ENCODE measurements at regions not wholly inside any gene's neighbourhood (a gene's known extent, or its start where the extent isn't known, plus 50 kb on each side); places are given as distances from the start of the nearest gene placed in this dataset.

DNA sequence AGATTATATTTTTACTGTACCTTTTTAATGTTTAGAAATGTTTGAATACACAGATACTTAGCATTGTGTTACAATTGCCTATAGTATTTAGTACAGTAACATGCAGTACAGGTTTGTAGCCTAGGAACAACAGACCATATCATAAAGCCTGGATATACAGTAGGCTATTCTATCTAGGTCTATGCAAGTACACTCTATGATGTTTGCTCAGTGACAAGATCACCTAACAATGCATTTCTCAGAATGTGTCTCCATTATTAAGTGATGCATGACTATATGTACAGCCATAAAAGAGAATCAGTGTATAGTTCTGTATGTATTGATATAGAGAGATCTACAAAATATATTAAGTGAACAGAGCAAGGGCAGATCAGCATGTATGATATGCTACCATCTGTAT lies 616.4 kb downstream of the XIRP2 start:
- TF ChIP-seq, protein P1, sequence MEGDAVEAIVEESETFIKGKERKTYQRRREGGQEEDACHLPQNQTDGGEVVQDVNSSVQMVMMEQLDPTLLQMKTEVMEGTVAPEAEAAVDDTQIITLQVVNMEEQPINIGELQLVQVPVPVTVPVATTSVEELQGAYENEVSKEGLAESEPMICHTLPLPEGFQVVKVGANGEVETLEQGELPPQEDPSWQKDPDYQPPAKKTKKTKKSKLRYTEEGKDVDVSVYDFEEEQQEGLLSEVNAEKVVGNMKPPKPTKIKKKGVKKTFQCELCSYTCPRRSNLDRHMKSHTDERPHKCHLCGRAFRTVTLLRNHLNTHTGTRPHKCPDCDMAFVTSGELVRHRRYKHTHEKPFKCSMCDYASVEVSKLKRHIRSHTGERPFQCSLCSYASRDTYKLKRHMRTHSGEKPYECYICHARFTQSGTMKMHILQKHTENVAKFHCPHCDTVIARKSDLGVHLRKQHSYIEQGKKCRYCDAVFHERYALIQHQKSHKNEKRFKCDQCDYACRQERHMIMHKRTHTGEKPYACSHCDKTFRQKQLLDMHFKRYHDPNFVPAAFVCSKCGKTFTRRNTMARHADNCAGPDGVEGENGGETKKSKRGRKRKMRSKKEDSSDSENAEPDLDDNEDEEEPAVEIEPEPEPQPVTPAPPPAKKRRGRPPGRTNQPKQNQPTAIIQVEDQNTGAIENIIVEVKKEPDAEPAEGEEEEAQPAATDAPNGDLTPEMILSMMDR (IDR thresholded peaks at IDR 0.05): no peak
- TF ChIP-seq EP300 (IDR thresholded peaks at IDR 0.05): no peak
- TF ChIP-seq POLR2A (IDR thresholded peaks at IDR 0.05): no peak
